ENCODE measurements at regions not wholly inside any gene's neighbourhood (a gene's known extent, or its start where the extent isn't known, plus 50 kb on each side); places are given as distances from the start of the nearest gene placed in this dataset.

- no peak for DNase-seq
- Mint-ChIP-seq H3K27ac (no peak overlapping the region), H3K27me3 (no peaks in the 10 kb centered on the region), H3K9me3 (no peaks in the 10 kb centered on the region), H3K36me3 (ENCODE audit: low read depth) (no peaks in the 10 kb centered on the region), H3K4me1 (no peaks in the 10 kb centered on the region), H3K4me3 (no peak overlapping the region)
- intact Hi-C loops (cut with micrococcal nuclease), result no loop called here
Measured at GRCh38 chr4:148964456-148964855, 522.2 kb upstream of the NR3C2 start.

DNA sequence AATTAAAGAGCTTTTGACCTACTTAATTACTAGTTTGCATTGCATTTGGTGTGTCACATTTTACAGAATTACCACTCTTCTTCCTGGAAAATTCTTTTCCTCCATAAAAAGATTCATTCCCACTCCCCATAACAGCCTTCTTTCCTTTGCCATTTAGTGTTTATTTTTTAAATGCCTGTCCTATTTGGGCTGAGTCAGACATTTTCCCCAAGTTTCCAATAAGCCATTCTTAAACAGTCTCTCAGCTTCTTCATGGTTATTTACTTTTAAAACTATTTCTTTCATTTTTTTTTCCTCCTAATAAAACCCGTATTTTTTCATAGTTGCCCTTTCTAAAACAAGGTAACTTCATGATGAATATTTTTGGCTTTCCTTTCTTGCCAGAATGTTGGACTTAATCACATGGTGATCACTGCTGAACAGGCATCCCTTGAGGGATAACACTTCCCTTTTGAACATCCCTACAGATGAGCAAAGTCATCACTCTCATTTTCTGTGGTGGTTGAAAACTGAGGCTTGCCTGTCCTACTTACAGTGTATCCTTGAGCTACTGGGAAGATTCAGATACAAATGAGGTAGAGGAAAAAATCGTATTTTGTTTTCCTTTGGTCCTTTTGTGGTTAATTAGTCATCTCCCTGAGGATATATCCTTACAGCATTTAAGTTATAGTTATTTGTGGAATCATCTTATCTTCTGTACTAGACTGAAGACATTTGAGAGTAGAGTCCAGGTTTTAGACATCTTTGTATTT is 520.5 kb upstream of the NR3C2 start:
- Mint-ChIP-seq H3K4me3 (no peak overlapping the region), H3K27me3 (no peaks in the 10 kb centered on the region), H3K9me3 (no peaks in the 10 kb centered on the region), H3K4me1 (no peaks in the 10 kb centered on the region), H3K27ac (no peak overlapping the region), H3K36me3 (ENCODE audit: low read depth) (no peaks in the 10 kb centered on the region)
- DNase-seq, result no peak
- intact Hi-C loops (cut with micrococcal nuclease), result no loop called here

- no peaks in the 10 kb centered on the region for H3K9me3 Mint-ChIP-seq
- H3K27me3 Mint-ChIP-seq, result no peaks in the 10 kb centered on the region
- no peaks in the 10 kb centered on the region for H3K4me1 Mint-ChIP-seq
Measured at GRCh38 chr4:148961526-148961925, 519.3 kb upstream of the NR3C2 start.

DNA sequence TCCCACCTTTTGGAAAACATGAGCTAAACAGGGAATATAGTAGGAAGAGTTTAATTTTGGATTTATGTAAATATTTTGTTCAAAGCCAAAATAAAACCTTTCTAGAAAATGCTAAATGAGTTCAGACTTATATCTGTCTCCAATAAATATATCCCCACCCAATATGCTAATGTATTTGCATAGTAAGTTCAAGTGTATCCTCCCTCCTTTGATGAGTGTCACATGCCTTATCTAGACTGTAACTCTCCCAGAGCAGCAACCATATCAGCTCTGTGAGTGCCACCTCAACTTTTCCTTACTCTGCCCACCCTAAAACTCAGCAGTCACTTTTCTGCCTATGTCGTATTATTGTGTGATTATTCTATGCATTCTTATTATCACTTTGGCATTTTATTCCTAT is 516.1 kb upstream of the NR3C2 start:
- intact Hi-C loops (cut with micrococcal nuclease), result no loop called here
- no peak overlapping the region for H3K27ac Mint-ChIP-seq
- H3K4me1 Mint-ChIP-seq, result no peaks in the 10 kb centered on the region
- no peak for DNase-seq
- H3K27me3 Mint-ChIP-seq, result no peaks in the 10 kb centered on the region
- peaks cover 4% of the 10 kb centered on the region for H3K9me3 Mint-ChIP-seq
- no peaks in the 10 kb centered on the region for H3K36me3 Mint-ChIP-seq (ENCODE audit: low read depth)
- H3K4me3 Mint-ChIP-seq, result no peak overlapping the region

More at GRCh38 chr4:148961526-148961925, 519.3 kb upstream of the NR3C2 start:
- Mint-ChIP-seq H3K4me3 (no peak overlapping the region), H3K27ac (no peak overlapping the region), H3K36me3 (ENCODE audit: low read depth) (no peaks in the 10 kb centered on the region)
- intact Hi-C loops (cut with micrococcal nuclease), result no loop called here
- DNase-seq, result no peak

DNA sequence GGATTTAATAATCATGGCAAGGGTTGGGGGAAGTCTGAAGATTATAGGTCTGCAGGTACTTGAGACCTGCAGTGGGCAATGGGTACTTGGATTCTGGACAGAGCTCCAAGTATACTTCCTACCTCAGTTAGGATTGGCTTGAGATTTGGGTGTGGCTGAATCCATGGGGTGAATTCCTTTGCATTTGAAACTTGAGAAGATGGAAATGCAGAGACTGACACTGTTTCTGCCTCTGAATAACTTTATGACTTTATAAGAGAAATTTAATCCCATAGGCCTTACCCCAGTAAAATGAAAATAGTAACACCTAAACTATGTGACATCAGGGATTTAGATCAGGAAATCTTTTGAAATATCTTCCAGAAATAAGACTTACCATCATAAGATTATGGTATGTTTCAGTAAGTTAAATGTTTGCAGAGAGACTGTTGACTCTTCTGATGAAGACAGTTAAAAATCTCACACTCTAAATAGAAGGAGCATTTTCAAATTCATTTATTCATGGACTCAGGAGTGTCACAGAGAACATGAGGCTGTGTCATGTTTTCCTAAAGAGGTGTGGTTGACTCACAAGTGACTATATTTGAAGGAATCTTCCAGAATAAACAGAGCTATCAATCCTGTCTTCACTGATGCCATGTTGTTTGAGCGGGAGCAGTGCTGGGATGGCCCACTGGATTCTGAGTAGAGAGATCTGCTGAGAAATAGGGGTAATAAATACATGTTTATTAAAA is 513.5 kb upstream of the NR3C2 start:
- no peaks in the 10 kb centered on the region for H3K27me3 Mint-ChIP-seq
- H3K4me1 Mint-ChIP-seq, result no peaks in the 10 kb centered on the region
- no peak overlapping the region for H3K27ac Mint-ChIP-seq
- no peak overlapping the region for H3K4me3 Mint-ChIP-seq
- no peak for DNase-seq
- intact Hi-C loops (cut with micrococcal nuclease), result no loop called here
- H3K36me3 Mint-ChIP-seq (ENCODE audit: low read depth), result no peaks in the 10 kb centered on the region
- peaks cover 4% of the 10 kb centered on the region for H3K9me3 Mint-ChIP-seq

- no peak for DNase-seq
- intact Hi-C loops (cut with micrococcal nuclease), result no loop called here
Measured at GRCh38 chr4:148954011-148954749, 512.0 kb upstream of the NR3C2 start.

DNA sequence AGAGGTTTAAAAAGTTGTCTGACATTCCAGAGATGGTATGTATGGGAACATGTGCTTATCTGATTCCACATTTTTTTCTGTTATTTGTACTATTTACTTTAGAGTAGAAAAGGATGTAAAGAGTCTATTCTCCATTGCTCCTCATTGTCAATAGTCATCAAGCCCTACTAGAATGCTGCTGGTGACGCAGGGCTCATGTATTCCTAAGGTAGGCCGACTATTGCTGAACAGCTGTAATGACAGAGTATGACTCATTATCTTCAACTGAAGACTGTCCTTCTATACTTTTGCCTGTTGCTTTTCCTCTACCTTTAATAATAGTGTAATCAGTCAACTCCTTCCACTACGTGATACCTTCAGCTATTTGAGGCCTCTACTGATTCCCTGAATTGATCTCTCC is 509.1 kb upstream of the NR3C2 start:
- Mint-ChIP-seq H3K4me1 (no peaks in the 10 kb centered on the region), H3K9me3 (peaks cover 4% of the 10 kb centered on the region), H3K36me3 (ENCODE audit: low read depth) (no peaks in the 10 kb centered on the region), H3K4me3 (no peak overlapping the region), H3K27me3 (no peaks in the 10 kb centered on the region), H3K27ac (no peak overlapping the region)
- intact Hi-C loops (cut with micrococcal nuclease), result no loop called here
- no peak for DNase-seq

More at GRCh38 chr4:148954011-148954749, 512.0 kb upstream of the NR3C2 start:
- peaks cover 4% of the 10 kb centered on the region for H3K9me3 Mint-ChIP-seq
- no peaks in the 10 kb centered on the region for H3K4me1 Mint-ChIP-seq
- no peak overlapping the region for H3K4me3 Mint-ChIP-seq
- H3K27ac Mint-ChIP-seq, result no peak overlapping the region
- H3K36me3 Mint-ChIP-seq (ENCODE audit: low read depth), result no peaks in the 10 kb centered on the region
- H3K27me3 Mint-ChIP-seq, result no peaks in the 10 kb centered on the region

DNA sequence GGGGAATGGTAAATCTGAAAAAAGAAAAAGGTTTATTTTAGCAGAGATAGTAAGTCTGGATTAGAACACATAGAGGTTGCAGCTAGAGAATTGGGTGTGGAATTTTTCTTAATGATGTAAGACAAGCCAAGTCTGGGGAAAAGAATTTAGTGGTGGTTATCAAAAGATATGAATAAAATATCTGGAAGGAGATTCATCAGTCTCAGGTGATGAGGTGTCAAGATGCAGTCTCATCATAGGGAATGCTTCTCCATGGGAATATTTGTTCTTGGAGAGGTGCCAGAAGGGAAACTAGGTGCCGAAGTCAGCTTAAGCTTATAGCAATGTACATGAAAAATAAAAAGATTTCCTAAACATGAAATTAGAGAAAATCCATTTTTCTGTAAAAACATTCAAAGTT is 504.1 kb upstream of the NR3C2 start:
- no peak for DNase-seq
- intact Hi-C loops (cut with micrococcal nuclease), result no loop called here
- no peaks in the 10 kb centered on the region for H3K9me3 Mint-ChIP-seq
- H3K27me3 Mint-ChIP-seq, result no peaks in the 10 kb centered on the region
- no peak overlapping the region for H3K4me3 Mint-ChIP-seq
- H3K27ac Mint-ChIP-seq, result no peak overlapping the region
- H3K4me1 Mint-ChIP-seq, result no peaks in the 10 kb centered on the region
- no peaks in the 10 kb centered on the region for H3K36me3 Mint-ChIP-seq (ENCODE audit: low read depth)

DNA sequence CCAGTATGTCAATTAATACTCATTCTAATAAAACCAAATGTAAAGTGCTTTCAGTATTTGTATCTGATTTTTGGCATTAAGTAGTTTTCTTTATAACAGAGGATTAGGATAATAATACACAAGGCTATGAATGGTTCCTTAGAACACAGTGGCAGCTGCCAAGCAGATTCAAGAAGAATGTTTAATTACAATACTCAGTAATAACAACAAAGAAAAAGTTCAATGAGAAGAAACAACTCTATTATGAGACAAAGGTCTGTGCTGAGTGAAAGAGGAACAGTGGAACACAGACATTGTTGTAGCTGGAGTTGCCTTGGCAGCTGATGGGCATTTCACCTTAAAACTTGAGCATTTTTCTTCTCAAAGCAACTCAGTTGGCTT is 502.6 kb upstream of the NR3C2 start:
- Mint-ChIP-seq H3K9me3 (no peaks in the 10 kb centered on the region), H3K36me3 (ENCODE audit: low read depth) (no peaks in the 10 kb centered on the region), H3K4me1 (no peaks in the 10 kb centered on the region), H3K27ac (no peak overlapping the region), H3K27me3 (no peaks in the 10 kb centered on the region), H3K4me3 (no peak overlapping the region)
- intact Hi-C loops (cut with micrococcal nuclease), result no loop called here
- no peak for DNase-seq

- Mint-ChIP-seq H3K27me3 (no peaks in the 10 kb centered on the region), H3K4me1 (no peaks in the 10 kb centered on the region), H3K36me3 (ENCODE audit: low read depth) (no peaks in the 10 kb centered on the region), H3K27ac (no peak overlapping the region), H3K9me3 (no peaks in the 10 kb centered on the region), H3K4me3 (no peak overlapping the region)
- DNase-seq, result no peak
- intact Hi-C loops (cut with micrococcal nuclease), result no loop called here
Measured at GRCh38 chr4:148944136-148944838, 502.1 kb upstream of the NR3C2 start.

DNA sequence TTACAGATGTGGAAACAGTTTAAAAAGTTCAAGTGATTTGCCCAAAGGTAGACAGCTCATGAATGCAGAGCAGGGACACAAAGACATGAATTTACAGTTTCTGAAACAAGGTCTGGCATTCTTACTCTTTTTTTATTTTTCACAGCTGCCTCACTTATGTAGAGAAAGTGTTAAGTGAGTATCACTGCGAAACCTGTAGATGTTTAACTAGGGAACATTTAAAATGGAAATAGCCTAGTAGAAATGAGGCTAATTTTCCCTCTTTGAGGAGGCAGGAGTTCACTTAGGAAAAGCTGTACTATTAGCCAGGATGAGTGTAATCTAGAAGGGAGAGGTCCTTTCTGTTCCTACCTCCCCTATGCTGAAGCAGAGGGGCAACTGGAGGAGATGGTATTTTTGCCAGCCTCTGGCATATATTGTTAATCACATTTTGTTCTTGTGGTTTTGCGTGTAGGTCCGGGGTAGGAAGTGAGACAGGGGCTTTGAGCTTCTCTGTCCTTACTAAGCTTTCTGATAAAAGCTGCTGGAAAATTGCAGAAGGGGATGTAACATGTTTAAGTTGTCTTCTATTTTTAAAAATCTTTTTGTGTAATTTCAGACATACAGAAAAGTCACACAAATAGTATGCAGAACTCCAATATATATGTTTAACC is 492.8 kb upstream of the NR3C2 start:
- Mint-ChIP-seq H3K4me1 (no peaks in the 10 kb centered on the region), H3K9me3 (peaks cover 5% of the 10 kb centered on the region)
- intact Hi-C loops (cut with micrococcal nuclease), result no loop called here

GRCh38 chr4:148926276-148927260 is 484.4 kb upstream of the NR3C2 start:
- Mint-ChIP-seq H3K4me1 (no peaks in the 10 kb centered on the region), H3K27ac (no peak overlapping the region), H3K27me3 (no peaks in the 10 kb centered on the region), H3K9me3 (peaks cover 6% of the 10 kb centered on the region), H3K36me3 (ENCODE audit: low read depth) (no peaks in the 10 kb centered on the region), H3K4me3 (no peak overlapping the region)
- intact Hi-C loops (cut with micrococcal nuclease), result no loop called here
- no peak for DNase-seq

More for the DNA sequence above, 492.8 kb upstream of the NR3C2 start:
- H3K27me3 Mint-ChIP-seq, result no peaks in the 10 kb centered on the region
- H3K4me3 Mint-ChIP-seq, result no peak overlapping the region
- no peaks in the 10 kb centered on the region for H3K36me3 Mint-ChIP-seq (ENCODE audit: low read depth)
- no peak overlapping the region for H3K27ac Mint-ChIP-seq
- DNase-seq, result no peak

All from activated CD4-positive, alpha-beta T cell treated with anti-CD3 and anti-CD28 coated beads, Interleukin-2, amount 10 ng/mL, durations not matched to agents 24 days and 14 days (primary cell).